ENCODE measurements at regions not wholly inside any gene's neighbourhood (a gene's known extent, or its start where the extent isn't known, plus 50 kb on each side); places are given as distances from the start of the nearest gene placed in this dataset.
"Not testable (repeated sequence)": the region's sequence is repeated elsewhere in the genome, so short reads cannot be mapped to it uniquely, and the experiment has no call there.

GRCh38 chr1:214769666-214770065 lies 166.7 kb downstream of the CENPF start:
- not testable (repeated sequence) for TF ChIP-seq CTCF (conservative IDR thresholded peaks at IDR 0.05 in 1 of 2, IDR thresholded peaks at IDR 0.05 in 1 of 2; ENCODE audit: low read depth in 1 of 2, low read length in 2 of 2); EZH2 (IDR thresholded peaks at IDR 0.05; ENCODE audit: low read length, missing control alignments)
